ENCODE measurements at regions not wholly inside any gene's neighbourhood (a gene's known extent, or its start where the extent isn't known, plus 50 kb on each side); places are given as distances from the start of the nearest gene placed in this dataset.
A peak's percentile ranks its signal among the peaks of the same experiment; 100 is the strongest.

- DNase-seq, result peak; percentile 4
Observed at GRCh38 chr1:229199261-229200243, 71.4 kb upstream of the RAB4A start.

DNA sequence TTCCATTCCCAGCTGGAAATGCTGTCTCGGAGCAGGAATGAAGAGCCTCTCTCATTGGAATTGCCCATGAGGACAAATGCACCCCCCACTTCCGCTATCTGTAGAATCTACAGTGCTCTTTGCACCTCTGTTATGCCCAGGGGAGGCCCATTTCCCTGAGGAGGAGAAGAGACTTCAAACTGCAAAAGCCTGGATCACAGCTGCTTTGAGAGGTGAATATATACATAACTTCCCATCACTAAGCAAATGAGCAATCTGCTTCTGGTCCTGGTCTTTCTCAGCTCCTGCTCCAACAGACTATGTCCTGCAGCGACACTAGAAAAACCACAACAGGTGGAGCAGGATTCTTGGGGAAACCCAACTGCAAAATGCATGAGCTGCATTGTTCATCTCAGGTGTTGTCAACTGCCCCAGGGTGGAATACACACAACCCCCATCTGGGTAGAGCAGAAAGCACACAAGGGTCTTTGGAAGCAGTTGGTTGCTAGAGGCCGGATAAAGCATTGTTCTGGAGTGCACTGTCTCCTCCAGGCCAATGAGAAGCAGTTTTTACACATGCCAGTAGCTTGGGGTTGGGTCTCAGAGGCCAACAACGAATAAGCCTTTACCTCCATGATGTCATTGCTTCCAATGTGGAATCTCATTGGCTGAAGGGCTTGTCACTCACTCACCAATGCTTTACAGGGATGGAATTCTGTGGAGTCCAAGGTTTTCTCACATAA, 67.7 kb upstream of the RAB4A start:
- no peak for DNase-seq

- no peak for DNase-seq
Observed at GRCh38 chr1:229203991-229204632, 66.8 kb upstream of the RAB4A start.

DNA sequence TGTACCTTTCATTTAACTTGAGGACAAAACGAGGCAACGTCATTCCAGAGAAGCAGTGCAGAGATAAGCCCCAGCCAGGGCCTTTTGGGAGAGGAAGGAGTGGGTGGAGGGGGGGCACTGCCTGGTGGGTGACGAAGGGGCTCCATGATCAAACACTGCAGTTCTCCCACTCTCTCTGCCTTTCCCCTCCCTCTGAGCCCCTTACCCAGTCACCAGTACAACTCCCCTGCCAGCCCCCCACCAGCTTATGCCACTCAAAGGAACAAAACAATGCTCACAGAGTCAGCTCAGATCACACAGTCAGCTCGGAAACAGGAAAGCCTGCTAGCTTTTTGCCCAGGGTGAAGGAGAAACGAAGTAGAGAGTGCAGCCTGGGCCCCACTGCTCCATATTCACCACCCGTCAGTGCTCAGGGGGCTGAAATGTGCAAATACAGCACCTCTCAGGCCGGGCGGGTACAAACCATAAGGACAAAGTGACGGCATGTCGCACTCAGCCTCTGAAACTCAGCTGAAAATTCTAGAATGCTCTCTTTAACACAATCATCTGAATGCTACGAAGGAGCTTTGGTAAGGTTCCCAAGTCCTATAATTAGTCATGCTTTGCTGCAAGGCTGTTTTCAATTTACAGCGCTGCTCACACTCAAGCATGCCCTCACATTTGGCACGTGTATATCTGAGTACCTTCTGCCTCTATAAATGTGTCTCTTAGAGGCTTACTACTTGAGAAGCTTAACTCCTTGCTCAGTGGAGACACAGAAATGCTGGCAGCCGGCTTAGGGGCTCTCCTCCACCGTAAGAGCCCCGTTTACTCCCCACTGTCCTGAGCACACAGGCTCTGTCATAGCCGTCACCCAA, 65.8 kb upstream of the RAB4A start:
- no peak for DNase-seq

GRCh38 chr1:229205854-229206253, 65.1 kb upstream of the RAB4A start:
- DNase-seq, result no peak

- DNase-seq, result no peak
Observed at GRCh38 chr1:229207916-229208315, 63.0 kb upstream of the RAB4A start.

- no peak for DNase-seq
Observed at GRCh38 chr1:229208481-229208880, 62.4 kb upstream of the RAB4A start.

GRCh38 chr1:229209386-229209785, 61.5 kb upstream of the RAB4A start:
- no peak for DNase-seq

- no peak for DNase-seq
Observed at GRCh38 chr1:229209816-229210215, 61.1 kb upstream of the RAB4A start.

DNA sequence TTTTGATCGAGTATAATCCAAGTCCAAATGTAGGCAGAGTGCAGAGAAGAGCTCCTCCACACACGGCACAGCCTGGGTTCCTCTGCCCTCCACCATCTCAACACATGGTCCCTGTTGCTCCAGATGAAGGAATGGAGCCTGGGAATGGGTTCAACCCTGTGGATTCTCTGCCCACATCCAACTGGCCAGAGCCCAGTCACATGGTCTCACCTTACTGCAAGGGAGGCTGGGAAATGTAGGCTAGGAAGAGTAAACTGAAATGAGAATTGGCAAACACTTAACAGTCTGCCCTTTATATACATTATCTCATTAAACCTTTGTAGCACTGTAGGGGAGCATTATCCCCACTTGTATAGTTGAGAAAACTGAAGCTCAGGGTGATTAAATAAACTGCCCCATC, 60.1 kb upstream of the RAB4A start:
- DNase-seq, result no peak

- no peak for DNase-seq
Observed at GRCh38 chr1:229213797-229214196, 57.1 kb upstream of the RAB4A start.

GRCh38 chr1:229217716-229218115, 53.2 kb upstream of the RAB4A start:
- no peak for DNase-seq

DNA sequence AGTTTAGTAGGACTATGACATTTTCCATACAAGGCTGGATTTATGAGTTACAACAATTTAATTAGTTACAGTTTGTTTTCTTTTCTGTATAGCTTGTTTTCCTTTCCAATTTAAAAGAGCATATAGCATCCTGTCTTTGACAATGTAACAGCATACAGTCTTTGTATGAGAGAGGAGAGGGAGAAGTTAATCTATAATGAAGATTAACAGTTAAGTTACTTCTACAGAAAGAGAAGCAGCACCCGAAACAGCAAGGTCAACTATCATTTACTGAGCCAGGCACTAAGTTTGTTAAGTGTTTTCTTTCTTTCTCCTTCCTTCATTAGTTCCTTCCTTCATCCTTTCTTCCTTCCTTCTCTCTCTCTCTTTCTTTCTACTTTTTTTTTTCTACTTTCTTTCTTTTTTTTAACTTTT, 52.3 kb upstream of the RAB4A start:
- no peak for DNase-seq

- DNase-seq, result no peak
Observed at GRCh38 chr1:229220163-229220846, 50.6 kb upstream of the RAB4A start.

DNA sequence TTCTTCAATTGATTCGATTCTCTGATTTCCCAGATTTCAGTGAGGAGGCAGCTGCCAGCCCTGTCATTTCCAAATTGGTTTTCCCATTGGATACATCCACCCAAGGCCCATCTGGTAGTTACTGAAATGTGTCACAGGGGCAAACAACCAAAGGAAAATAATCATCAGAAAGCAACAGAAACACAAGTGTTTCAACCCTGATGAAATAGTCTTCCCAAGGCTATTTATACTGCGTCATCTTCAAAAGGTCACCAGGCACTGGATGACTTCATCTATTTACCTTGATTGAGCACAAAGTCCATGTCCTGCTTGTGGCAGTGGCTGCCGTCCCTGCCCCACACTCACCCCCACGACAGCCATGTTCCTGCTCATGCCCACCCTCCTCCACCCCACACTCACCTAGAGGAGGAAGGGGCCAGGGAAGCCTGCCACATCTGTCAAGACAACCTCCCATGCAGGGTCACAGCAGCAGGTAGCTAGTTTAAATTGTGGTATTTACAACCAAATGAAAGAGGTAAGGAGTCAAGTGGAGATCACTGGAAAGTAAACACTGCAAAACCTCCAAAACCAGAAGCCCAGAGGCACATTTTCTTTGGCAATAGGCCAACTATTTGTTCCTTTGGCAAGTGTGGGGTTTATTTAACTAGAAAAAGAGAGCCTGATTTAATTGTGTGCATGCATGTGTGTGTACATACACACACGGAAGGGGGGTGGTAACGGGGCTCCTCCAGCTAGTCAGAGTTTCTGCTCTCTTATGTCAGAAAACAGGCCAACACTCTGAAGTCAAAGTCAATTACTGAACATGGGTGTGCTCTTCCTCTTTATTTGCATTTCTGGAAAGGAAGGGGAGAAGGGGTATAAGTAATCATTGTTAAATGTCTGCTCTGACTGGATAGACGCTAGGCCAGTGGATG, 49.5 kb upstream of the RAB4A start:
- peak; percentile 95 for DNase-seq
